DMS 273 (cell line): ENCODE measurements at regions not wholly inside any gene's neighbourhood (a gene's known extent, or its start where the extent isn't known, plus 50 kb on each side); places are given as distances from the start of the nearest gene placed in this dataset.
"Not testable (repeated sequence)": the region's sequence is repeated elsewhere in the genome, so short reads cannot be mapped to it uniquely, and the experiment has no call there.

ENCODE experiments used
- DNase-seq: peaks from one replicate; lab custom pipeline; 2025; ENCODE audit not compliant: unreplicated experiment; lab: John Stamatoyannopoulos, UW

DNA sequence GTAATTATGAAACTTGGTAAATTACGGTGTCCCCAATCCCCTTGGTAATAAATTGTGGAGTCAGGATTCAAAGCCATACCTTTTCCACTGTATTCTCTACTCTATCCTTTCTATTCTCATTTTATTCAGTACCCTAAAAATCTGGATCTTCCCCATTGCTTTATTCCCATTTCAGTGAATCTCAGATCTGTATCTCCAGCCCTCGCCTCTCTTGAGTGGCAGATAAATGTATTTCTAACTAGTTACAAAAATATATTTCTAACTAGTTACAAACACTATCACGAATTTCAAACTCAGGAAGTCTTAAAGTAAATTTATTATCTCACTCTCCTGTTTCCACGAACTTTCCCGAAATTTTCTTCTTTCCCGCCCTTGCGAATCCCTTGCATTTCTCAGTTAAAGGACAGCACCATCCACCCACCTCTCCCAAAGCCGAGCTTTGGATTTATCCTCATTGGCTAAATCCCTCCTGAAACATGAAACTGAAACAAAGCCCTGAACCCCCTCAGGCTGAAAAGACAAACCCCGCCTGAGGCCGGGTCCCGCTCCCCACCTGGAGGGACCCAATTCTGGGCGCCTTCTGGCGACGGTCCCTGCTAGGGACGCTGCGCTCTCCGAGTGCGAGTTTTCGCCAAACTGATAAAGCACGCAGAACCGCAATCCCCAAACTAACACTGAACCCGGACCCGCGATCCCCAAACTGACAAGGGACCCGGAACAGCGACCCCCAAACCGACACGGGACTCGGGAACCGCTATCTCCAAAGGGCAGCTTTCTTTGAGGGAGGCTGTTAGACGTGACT, 164.3 kb upstream of the PABPC3 start:
- DNase-seq: no peak

DNA sequence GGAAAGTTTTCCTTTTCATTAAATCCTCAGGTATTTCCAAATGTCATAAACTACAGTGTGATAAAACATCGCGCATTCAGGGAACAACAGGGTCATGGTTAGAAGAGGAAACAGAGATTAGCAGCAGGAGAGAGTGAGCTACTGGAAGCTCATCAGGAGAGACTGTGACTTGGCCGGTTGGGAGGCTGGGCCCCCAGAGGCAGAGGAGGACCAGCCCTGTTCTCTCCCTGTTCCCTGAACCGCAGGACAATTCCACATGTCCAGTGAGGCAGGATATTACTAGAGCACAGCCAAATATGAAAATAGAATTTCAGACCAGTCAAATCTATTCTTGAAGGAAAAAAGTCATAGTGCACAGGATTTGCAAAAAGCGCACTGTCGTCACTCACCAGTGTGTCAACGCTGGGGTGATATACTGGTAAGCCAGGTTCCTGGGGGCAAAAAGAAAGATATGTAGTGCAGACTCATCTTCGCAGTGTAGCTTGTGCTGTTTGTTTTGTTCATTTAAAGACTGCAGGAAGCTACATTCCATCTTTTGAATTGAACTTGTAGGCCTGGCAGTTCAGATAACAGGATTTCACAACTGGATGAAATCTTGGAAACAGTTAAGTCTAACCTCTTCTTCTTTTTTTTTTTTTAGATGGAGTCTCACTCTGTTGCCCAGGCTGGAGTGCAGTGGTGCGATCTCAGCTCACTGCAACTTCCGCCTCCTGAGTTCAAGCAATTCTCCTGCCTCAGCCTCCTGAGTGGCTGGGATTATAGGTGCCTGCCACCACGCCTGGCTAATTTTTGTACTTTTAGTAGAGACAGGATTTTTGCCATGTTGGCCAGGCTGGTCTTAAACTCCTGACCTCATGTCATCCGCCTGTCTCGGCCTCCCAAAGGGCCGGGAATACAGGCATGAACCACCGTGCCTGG, 162.6 kb upstream of the PABPC3 start:
- not testable (repeated sequence) for DNase-seq

DNA sequence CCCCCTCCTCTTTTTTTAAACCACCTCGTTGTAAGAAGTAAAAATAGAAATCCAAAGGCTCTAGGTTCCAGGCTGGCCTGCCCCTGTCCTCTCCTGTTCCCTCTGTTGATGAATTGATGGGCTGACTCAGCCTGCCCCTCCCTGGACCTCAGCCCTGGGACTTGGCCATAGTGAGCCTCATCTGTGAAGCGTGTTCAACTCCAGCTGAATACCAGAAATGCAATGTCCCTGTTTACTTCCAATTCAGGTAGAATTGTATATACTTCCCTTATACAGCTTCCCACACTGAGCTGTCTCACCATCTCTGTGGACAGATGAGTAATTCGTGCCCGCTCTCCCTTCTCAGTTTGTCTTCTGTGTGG, 161.9 kb upstream of the PABPC3 start:
- DNase-seq: not testable (repeated sequence)

DNA sequence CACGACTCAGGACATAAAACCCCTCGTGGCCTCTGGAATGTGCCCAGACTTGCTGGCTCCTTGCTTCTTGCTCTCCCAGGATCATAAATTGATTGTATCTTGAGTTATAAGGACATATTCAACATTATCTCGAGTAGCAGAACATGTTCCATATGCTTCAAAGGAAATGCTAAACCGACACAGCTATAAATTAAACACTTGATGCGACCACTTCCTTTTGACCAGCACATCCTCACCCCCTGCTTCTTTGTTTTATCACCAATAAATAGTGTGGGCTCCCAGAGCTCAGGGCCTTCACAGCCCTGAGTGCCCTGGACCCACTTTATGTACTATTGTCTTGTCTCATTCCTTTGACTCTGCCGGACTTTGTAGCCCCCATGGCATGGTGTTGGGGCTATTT, 157.0 kb upstream of the PABPC3 start:
- DNase-seq: no peak

DNA sequence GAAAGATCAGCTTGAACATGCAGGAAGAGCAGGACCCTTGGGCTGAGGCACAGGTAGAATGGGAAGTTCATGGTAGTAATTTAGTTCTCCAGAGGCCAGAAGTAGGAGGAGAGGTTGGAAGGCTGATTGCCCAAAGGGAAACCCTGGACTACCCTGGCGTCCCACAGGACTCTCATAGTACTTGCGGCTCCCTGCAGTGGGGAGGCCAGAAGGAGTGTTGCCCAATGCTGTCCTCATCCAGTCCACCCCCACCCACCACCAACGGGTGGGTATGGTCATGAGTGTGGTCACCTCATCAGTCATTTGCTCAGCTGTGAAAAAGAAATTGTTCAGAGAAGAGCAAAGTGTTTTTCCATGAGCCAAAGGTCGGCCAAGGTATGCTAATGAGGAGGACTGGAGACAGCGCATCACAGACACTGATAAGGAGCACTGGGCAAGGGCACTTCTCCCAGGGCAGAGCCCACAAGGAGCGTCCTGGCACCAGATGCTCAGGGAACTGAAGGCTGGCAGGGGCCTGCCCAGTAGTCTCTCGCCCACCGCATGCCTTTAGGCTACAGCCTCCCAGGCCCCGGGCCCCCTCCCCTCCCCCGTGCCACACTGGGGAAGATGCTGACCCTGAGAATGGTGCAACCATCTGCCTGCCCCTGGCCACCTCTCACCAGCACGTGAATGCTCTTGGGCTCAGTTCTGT, 154.8 kb upstream of the PABPC3 start:
- not testable (repeated sequence) for DNase-seq

DNA sequence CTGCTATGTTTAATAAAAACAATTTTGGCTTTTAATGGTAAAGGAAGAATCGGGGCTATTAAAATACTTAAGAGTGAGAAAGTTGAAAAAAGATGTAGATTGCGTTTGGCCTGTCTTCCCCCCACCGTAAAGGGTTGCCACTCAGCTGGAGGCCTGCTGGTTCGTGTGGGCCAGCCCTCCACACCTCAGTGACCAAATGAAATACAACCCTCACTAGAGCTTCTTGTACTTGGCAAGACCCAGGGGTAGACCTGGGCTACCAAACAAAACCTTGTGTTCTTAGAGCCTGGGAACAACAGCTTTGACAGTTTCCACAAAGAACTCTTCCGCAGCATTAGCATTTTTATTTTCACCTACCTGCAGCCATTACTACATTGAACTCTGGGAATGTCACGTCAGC, 152.8 kb upstream of the PABPC3 start:
- DNase-seq: no peak

DNA sequence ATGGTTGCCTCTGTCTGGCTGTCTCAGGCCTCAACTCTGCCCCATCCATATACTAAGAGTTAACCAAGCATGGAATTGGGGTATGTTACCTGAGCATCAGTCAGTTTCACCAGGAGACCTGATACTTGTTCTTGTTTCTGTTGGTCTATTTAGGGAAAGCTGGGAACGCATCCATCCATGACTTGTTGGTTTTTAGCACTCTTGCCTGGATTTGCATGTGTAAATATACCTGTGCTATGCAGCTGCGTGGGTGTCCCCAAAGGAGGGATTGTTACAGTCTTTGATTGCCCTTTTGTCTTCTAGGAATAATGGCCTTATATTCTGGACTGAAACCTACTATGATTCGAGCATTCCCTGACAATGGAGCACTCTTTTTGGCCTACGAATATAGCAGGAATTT, 151.9 kb upstream of the PABPC3 start:
- DNase-seq: not testable (repeated sequence)

DNA sequence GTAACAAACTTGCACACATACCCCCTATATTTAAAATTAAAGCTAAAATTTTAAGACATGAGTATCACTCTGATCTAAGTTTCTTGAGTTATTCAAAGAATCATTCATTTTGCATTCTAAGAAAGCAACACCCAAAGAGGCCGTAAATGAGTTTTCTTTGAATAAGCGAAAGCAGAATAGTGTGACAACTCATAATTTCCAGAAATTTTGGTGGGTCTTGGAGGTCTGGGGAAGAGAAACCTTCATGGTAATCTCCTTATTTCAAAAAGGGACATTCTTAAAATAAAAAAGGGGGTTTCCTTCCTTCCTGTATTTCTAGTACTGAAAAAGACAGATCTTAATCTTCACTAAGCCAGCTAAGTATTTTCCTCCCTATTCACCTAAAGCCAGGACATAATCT, 147.0 kb upstream of the PABPC3 start:
- not testable (repeated sequence) for DNase-seq

DNA sequence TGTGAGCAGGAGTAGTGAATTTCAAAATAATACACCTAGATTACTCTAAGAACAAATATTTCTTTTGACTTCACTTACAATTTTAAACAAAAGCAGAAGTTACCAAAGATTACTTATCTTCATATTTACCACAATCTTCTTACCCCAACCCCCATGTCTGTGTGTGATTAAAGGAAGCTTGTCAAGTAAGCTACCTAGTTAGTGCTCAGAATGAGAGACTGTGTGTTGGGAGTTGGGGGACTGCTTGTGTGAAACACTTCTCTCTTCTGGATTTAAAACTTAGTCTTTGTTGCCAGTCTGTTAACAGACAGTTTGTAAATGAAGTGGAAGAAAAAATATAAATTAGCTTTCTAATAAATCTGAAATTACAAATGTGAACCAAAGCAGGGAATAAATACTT, 145.3 kb upstream of the PABPC3 start:
- not testable (repeated sequence) for DNase-seq

DNA sequence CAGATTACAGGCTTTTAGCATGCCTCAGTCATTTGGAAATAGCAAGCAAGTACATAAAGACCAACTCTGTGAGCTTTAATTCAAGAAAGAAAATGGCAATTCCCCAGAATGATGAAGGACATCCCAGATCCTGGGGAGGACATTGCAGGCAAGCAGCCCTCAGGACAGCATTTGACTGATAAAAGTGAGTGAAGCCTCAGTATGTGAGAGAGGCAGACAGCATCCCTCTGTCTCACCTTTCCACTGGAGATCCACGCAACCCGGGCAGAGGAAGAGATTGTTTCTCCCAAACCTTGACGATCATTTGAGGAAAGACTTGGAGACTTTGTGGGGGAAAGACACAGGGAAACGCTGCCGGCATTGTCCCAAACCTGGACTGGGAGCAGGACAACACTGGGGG, 128.0 kb upstream of the PABPC3 start:
- DNase-seq: not testable (repeated sequence)

DNA sequence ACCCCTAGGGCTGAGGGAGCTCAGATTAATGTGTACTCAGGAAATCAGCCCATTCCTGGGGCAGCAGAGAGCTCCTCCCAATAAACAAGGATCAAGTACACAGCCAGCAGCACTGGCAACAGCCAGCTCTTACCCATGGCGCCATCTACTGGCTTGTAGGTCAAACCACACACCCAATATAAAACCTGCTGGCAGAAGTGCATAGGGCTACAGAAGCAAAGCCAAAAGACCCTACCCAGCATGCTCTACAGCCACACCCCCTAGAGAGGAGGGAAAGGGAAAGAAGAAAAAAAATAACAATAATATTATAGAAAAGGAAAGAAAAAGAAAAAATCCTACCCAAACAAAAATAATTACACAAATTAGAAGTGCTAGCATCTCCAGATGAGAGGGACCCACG, 127.5 kb upstream of the PABPC3 start:
- DNase-seq: not testable (repeated sequence)

DNA sequence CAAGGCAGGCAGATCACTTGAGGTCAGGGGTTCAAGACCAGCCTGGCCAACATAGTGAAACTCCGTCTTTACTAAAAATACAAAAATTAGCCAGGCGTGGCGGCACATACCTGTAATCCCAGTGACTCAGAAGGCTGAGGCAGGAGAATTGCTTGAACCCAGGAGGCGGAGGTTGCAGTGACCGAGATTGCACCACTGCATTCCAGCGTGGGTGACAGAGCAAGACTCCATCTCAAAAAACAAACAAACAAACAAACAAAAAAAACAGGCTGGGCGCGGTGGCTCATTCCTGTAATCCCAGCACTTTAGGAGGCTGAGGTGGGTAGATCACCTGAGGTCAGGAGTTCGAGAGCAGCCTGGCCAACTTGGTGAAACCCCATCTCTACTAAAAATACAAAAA, 122.8 kb upstream of the PABPC3 start:
- DNase-seq: not testable (repeated sequence)

DNA sequence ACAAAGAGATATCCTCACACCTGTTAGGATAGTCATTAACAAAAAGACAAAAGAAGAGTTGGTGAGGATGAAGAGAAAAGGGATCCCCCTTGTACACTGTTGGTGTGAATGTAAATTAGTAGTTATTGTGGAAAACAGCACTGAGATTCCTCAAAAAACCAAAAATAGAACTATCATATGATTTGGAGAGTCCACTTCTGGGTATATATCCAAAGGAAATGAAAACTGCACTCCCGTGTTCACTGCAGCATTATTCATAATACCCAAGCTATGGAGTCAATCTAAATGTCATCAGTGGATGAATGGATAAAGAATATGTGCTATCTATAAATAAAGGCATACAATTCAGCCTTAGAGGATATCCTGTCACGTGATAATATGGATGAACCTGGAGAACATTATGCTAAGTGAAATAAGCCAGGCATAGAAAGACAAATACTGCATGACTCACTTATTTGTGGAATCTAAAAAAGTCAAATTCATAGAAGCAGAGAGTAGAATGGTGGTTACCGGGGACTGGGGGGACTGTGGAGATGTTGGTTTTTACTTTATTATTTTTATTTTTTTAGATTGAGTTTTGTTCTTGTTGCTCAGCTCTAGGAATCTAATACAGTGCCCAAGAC, 114.6 kb upstream of the PABPC3 start:
- DNase-seq: not testable (repeated sequence)

DNA sequence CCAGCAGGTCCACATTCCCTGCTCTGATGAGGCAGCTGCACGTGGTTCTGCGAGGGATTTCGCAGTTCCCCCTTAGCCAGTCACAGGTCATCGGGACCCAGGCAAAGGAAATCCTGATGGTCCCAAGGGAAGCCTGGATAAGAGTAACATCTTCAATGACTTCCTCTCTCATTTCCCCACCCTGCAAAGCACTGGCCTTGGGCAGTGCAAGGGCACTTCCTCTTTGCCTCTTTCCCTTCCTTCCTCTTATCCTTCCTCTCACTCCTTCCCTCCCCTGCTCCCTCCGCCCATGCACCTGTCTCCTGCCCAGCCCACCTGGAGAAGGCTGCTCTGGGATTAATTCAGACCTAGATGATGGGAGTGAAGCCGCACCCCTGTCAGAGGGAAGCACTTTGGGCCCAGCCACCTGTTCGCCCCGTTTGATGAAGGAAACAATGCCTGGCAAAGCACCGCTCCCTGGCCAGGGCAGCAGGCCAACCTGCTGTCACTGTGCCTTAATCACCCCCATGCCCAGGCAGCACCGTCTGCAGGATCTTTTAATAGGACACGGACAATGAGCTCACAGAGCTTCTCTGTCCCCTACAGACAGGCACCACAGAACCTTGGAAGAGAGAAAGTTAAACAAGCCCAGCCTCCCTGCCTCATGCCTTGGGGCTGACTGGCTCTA, 113.5 kb upstream of the PABPC3 start:
- peak; percentile 63 for DNase-seq

DNA sequence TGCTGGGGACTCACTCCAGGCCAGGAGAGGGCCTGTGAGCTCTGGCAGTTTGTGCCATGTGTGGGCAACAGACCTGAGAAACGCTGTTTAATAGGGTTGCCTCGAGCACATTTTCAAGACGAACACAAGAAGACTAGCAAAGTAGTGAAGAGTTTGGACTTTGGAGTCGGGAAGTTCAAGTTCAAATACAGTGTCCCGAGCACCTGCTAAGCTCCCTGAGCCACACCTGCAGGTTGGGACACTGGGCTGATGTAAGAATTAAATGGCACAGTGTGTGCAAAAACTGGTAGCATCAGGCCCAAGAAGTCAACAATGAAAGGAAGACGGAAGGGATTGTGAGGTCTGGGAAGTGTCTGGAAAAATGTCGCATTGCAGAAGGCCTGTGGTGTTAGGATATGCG, 112.8 kb upstream of the PABPC3 start:
- DNase-seq: no peak

DNA sequence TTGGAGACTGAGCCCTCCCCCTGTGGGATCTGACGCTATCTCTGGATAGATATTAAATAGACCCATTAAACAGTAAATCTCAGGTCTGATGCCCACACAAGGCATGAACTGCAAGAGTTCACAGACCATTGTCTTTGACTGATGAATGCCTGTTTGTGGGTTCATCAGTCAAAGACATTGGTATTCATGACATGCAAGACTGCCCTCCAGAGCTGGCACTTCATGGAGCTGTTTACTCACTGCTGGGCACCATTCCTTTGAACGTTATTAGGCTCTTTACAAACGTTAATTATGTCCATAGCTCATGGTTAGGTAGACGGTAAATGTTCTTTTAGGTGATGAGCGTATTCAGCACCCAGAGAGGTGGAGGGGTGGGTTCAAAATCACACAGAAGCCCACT, 111.8 kb upstream of the PABPC3 start:
- no peak for DNase-seq

DNA sequence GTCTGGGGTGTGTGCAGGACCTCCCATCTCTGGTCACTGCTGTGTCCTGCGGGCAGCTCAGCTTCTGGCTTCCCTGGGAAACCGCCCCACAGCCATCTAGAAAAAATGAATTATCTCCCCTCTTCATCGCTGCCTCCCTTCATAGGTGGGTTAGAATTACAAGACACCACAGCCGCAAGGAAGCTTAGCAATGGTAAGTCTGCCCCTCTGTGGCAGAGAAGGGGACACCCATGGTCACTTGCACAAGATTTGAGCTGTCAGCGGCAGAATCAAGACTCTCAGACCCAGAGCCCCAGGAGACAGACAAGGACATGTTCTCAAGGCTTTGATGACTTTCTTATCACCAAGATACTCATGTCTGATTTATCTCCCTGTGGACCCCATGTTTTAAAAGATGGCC, 110.8 kb upstream of the PABPC3 start:
- peak; percentile 9 for DNase-seq

DNA sequence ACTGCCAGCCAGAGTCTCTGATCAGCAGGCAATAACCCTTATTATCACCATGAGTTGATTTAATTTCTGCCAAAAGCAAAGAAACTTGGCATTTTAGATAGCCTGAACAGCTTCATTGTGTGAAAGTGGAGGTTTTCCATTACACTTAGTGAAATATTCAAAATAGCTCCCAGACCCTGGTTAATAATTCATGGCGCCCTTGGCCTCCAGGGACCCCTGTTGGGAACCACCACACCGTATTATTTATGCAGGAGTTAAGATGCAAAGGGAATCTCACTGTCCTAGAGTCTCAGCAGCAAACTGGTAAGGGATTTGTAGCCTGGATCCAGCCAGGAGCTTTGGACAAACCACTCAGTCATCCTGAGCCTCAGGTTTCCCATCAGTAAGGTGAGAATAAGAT, 110.0 kb upstream of the PABPC3 start:
- no peak for DNase-seq

DNA sequence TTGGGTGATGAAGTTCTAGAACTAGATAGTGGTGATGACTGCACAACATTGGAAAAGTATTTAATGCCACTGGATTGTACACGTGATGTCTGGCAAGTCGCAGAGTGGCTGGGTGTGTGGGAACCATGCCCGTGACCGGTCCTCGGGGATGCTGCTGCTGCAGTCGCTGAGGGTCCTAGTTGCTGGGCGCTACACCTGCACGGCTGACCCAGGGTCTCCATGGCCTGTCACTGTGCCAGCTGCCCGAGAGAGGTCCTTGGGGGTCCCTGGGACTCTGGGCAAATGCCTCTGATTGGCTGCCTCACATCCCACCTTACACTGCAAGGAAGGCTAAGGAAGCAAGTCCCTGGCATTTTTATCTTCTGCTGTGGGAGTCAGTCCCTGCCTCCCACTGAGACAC, 109.1 kb upstream of the PABPC3 start:
- DNase-seq: no peak

DNA sequence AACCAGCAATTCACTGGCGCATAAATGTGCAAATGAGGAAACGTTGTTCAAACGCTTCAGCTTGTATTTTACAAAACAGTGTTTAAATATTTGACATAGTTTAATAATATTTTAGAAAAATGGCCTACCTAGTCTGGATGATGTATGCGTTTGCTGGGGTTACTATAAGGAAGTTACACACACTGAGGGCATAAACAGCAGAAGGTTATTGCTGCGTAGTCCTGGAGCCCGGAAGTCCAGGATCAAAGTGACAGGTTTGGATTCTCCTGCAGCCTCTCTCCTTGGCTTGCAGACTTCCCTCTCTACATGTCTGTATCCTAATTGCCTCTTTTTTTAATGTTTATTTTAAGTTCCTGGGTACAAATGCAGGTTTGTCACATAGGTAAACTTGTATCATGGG, 106.0 kb upstream of the PABPC3 start:
- DNase-seq: not testable (repeated sequence)

DNA sequence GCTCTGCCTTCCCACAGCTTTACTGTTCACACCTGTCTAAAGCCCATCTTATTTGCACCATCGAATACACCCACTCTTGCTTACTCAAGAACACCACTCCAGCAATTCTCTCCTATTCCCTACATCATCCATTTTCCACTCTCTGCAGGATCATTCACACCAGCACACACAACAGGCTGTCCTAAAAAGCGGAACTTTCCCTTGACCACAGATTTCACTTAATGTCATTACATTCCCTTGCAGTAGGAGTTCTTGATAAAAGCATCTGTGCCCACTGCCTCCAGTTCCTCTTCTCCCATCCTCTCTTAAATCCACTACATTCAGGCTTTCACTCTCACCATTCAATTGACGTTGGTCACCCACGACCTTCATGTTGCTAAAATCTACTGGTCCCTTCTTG, 103.0 kb upstream of the PABPC3 start:
- not testable (repeated sequence) for DNase-seq
